MCF 10A (cell line): ENCODE measurements at regions not wholly inside any gene's neighbourhood (a gene's known extent, or its start where the extent isn't known, plus 50 kb on each side); places are given as distances from the start of the nearest gene placed in this dataset.
"Not testable (repeated sequence)": the region's sequence is repeated elsewhere in the genome, so short reads cannot be mapped to it uniquely, and the experiment has no call there.

Experiments used
- BruUV-seq: library from RNA; stranded (reverse); fragments of 400-500 nt; replicated peaks from 2 replicates; lab custom pipeline; 2021; lab: Mats Ljungman, UMichigan
- CTCF ChIA-PET: fragments of 300-600 bp; sonication (Branson Sonifier 250); formaldehyde crosslinking; extraction: SDS; loops from one replicate; lab custom pipeline; 2021; ENCODE audit warnings: antibody characterized with exemption, inconsistent platforms; lab: Yijun Ruan, JAX
- POLR2A ChIA-PET: fragments of 300-600, 350-650 bp; sonication (Branson Sonifier 250); formaldehyde crosslinking; extraction: SDS; loops from one replicate; lab custom pipeline; 2020; ENCODE audit warnings: antibody characterized with exemption, inconsistent platforms; lab: Yijun Ruan, JAX
- DNase-seq: peaks from one replicate; pipeline ENCODE4 v3.0.0-alpha.2; 2018; ENCODE audit not compliant: unreplicated experiment
- H3K27ac Mint-ChIP-seq: one replicate; pipeline ENCODE4 v1.8.0; 2022; ENCODE audit warnings: mild to moderate bottlenecking, low read depth, mixed read lengths; ENCODE audit not compliant: unreplicated experiment
- H3K27me3 Mint-ChIP-seq: one replicate; pipeline ENCODE4 v1.8.0; 2022; ENCODE audit warnings: mixed read lengths; ENCODE audit not compliant: insufficient read depth, unreplicated experiment
- H3K36me3 Mint-ChIP-seq: one replicate; pipeline ENCODE4 v1.8.0; 2022; ENCODE audit warnings: mild to moderate bottlenecking, moderate library complexity, mixed read lengths; ENCODE audit not compliant: insufficient read depth, unreplicated experiment
- H3K4me1 Mint-ChIP-seq: one replicate; pipeline ENCODE4 v1.8.0; 2022; ENCODE audit warnings: mixed read lengths; ENCODE audit not compliant: insufficient read depth, unreplicated experiment
- H3K4me3 Mint-ChIP-seq: one replicate; pipeline ENCODE4 v1.8.0; 2022; ENCODE audit warnings: mild to moderate bottlenecking, moderate library complexity, mixed read lengths; ENCODE audit not compliant: unreplicated experiment
- H3K9me3 Mint-ChIP-seq: one replicate; pipeline ENCODE4 v1.8.0; 2022; ENCODE audit warnings: mixed read lengths; ENCODE audit not compliant: unreplicated experiment
- CTCF ChIP-seq: fragments of 200-600 bp; IDR thresholded peaks from one replicate; pipeline ENCODE4 v1.8.0; 2022; ENCODE audit warnings: antibody characterized with exemption, mild to moderate bottlenecking; ENCODE audit not compliant: unreplicated experiment
- intact Hi-C: fragments of 100-400 bp; cut with micrococcal nuclease; formaldehyde crosslinking; loops from 2 replicates; pipeline ENCODE4 v1.14.1; 2022

GRCh38 chr3:567488-568185 lies 371.1 kb downstream of the CHL1 start:
- no peak overlapping the region for H3K27ac Mint-ChIP-seq
- ChIA-PET POLR2A (no interaction called here), CTCF (interaction anchor here (0.7 kb wide), 1 partner anchor 684 kb away, joined by 3 read pairs; no protein-coding TSS in a partner anchor)
- H3K27me3 Mint-ChIP-seq: peaks cover 47% of the 10 kb centered on the region
- no peaks in the 10 kb centered on the region for H3K9me3 Mint-ChIP-seq
- H3K4me1 Mint-ChIP-seq: no peaks in the 10 kb centered on the region
- no TSS peak for BruUV-seq
- intact Hi-C loops: no loop called here
- no peaks in the 10 kb centered on the region for H3K36me3 Mint-ChIP-seq
- no peak overlapping the region for H3K4me3 Mint-ChIP-seq
- TF ChIP-seq CTCF: no peak
- no peak for DNase-seq

DNA sequence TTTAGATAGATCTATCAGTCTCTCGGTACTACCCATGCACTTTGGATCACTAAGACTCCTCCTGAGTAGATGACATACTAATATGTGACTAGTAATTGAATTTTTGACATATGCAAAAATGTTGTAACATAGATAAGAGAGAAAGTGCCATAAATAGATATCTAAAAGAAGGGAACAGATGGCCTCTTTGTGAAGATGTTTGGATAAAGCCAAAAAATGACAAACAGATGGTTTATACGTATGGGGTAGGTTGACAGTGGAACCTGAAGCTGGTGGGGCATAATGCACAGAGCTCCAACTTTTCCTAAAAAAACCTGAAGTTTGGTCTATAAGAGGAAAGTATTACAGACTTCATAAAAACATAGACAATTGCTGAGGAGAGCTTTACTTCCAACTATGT lies 383.0 kb downstream of the CHL1 start:
- H3K27me3 Mint-ChIP-seq: peaks cover 33% of the 10 kb centered on the region
- H3K4me3 Mint-ChIP-seq, H3K4me1 Mint-ChIP-seq, CTCF ChIA-PET, BruUV-seq, H3K27ac Mint-ChIP-seq, intact Hi-C loops, H3K9me3 Mint-ChIP-seq, POLR2A ChIA-PET, DNase-seq, H3K36me3 Mint-ChIP-seq: not testable (repeated sequence)

- CTCF ChIA-PET, H3K4me1 Mint-ChIP-seq, H3K27ac Mint-ChIP-seq, intact Hi-C loops, BruUV-seq, H3K4me3 Mint-ChIP-seq, POLR2A ChIA-PET, DNase-seq, H3K36me3 Mint-ChIP-seq, H3K9me3 Mint-ChIP-seq: not testable (repeated sequence)
- H3K27me3 Mint-ChIP-seq: peaks cover 37% of the 10 kb centered on the region
Observed at GRCh38 chr3:589066-589465, 392.5 kb downstream of the CHL1 start.

DNA sequence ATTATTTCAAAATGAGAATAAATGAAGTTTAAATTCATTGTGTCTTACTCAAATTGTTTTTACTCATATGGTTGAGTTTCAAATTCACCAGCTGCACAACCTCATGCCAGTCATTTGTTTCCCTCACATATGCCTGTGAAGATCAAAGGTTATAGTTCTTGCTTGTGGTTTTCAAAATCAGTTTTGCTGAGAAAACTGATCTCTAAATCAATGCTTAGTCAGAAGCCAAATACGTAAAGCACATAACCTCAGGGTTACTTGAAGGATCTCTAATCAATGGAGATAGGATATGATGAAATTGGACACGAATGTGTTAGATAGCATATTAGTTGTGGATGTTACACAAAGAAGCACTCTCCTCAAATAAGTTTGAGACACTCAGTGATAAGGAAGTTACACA lies 400.7 kb downstream of the CHL1 start:
- H3K4me1 Mint-ChIP-seq, CTCF ChIA-PET, BruUV-seq, intact Hi-C loops, H3K36me3 Mint-ChIP-seq, DNase-seq, H3K9me3 Mint-ChIP-seq, H3K4me3 Mint-ChIP-seq, H3K27ac Mint-ChIP-seq: not testable (repeated sequence)
- POLR2A ChIA-PET: interaction anchor here (0.7 kb wide), 1 partner anchor 112 kb away, joined by 4 read pairs; no protein-coding TSS in a partner anchor
- peaks cover 22% of the 10 kb centered on the region for H3K27me3 Mint-ChIP-seq

- DNase-seq, BruUV-seq, H3K9me3 Mint-ChIP-seq, H3K4me3 Mint-ChIP-seq, intact Hi-C loops, H3K27ac Mint-ChIP-seq, H3K36me3 Mint-ChIP-seq, H3K4me1 Mint-ChIP-seq, CTCF ChIA-PET: not testable (repeated sequence)
- POLR2A ChIA-PET: interaction anchor here (0.7 kb wide), 1 partner anchor 112 kb away, joined by 4 read pairs; no protein-coding TSS in a partner anchor
- H3K27me3 Mint-ChIP-seq: peaks cover 18% of the 10 kb centered on the region
Observed at GRCh38 chr3:597746-598145, 401.2 kb downstream of the CHL1 start.

DNA sequence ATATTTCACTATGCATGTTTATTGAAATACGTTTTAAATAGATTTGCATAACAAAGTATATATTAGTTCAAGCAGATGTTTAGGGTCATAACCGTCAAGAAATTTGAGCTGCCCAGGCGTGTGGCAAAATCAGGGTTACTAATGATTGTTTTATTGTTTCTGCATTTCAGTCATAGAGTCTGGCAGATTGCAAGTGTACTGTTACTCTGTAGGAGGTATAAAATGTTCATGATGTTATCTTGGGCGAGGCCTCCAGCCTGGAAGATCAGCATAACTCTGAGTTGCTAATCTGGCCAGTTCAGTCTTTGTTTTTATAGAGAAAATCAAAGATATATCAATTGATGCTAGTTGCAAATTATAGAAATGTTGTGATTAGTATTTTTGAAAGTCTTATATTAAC lies 410.9 kb downstream of the CHL1 start:
- BruUV-seq, POLR2A ChIA-PET: not testable (repeated sequence)

More for the DNA sequence above, 410.9 kb downstream of the CHL1 start:
- H3K36me3 Mint-ChIP-seq, H3K27me3 Mint-ChIP-seq, CTCF ChIA-PET, H3K27ac Mint-ChIP-seq, intact Hi-C loops, H3K4me1 Mint-ChIP-seq, DNase-seq, H3K4me3 Mint-ChIP-seq, H3K9me3 Mint-ChIP-seq: not testable (repeated sequence)
